ENCODE measurements at regions not wholly inside any gene's neighbourhood (a gene's known extent, or its start where the extent isn't known, plus 50 kb on each side); places are given as distances from the start of the nearest gene placed in this dataset.
"Not testable (repeated sequence)": the region's sequence is repeated elsewhere in the genome, so short reads cannot be mapped to it uniquely, and the experiment has no call there.

- no peaks in the 10 kb centered on the region for H3K36me3 ChIP-seq
- TF ChIP-seq CTCF (IDR thresholded peaks at IDR 0.05) (no peak), POLR2AphosphoS5 (IDR thresholded peaks at IDR 0.05) (no peak), POLR2A (IDR thresholded peaks at IDR 0.05) (no peak)
- no peaks in the 10 kb centered on the region for H3K9me3 ChIP-seq
- H3K27ac ChIP-seq: no peak overlapping the region
- no peak overlapping the region for H3K4me3 ChIP-seq
- no peak for DNase-seq (ENCODE audit: low spot score)
- 90% methylated on average over 5 of the region's 5 CpGs for WGBS
- intact Hi-C loops (cut with DNase I): no loop called here
- H3K4me1 ChIP-seq (replicated peaks): no peaks in the 10 kb centered on the region
- H3K27me3 ChIP-seq (replicated peaks; ENCODE audit: insufficient read depth): no peaks in the 10 kb centered on the region
Observed at GRCh38 chr4:34432706-34433105, 1811.6 kb downstream of the ARAP2 start.

GRCh38 chr4:34434377-34434776 is 1809.9 kb downstream of the ARAP2 start:
- intact Hi-C loops (cut with DNase I); H3K36me3 ChIP-seq; DNase-seq (ENCODE audit: low spot score); H3K27ac ChIP-seq; H3K27me3 ChIP-seq (replicated peaks; ENCODE audit: insufficient read depth); H3K9me3 ChIP-seq; H3K4me3 ChIP-seq; H3K4me1 ChIP-seq (replicated peaks): not testable (repeated sequence)
- 77% methylated on average over 5 of the region's 5 CpGs for WGBS

- no peak for DNase-seq (ENCODE audit: low spot score)
- no peak overlapping the region for H3K27ac ChIP-seq
- no peaks in the 10 kb centered on the region for H3K4me1 ChIP-seq (replicated peaks)
- H3K36me3 ChIP-seq: no peaks in the 10 kb centered on the region
- H3K9me3 ChIP-seq: no peaks in the 10 kb centered on the region
- intact Hi-C loops (cut with DNase I): no loop called here
- WGBS: 85% methylated on average over 2 of the region's 2 CpGs
- H3K4me3 ChIP-seq: no peak overlapping the region
- no peak for TF ChIP-seq POLR2AphosphoS5 (IDR thresholded peaks at IDR 0.05)
- TF ChIP-seq POLR2A (IDR thresholded peaks at IDR 0.05): no peak
- TF ChIP-seq CTCF (IDR thresholded peaks at IDR 0.05): no peak
- no peaks in the 10 kb centered on the region for H3K27me3 ChIP-seq (replicated peaks; ENCODE audit: insufficient read depth)
Observed at GRCh38 chr4:34464196-34464595, 1780.1 kb downstream of the ARAP2 start.

GRCh38 chr4:34466411-34466810 is 1777.9 kb downstream of the ARAP2 start:
- no peaks in the 10 kb centered on the region for H3K36me3 ChIP-seq
- H3K27ac ChIP-seq: no peak overlapping the region
- TF ChIP-seq POLR2A (IDR thresholded peaks at IDR 0.05): no peak
- TF ChIP-seq CTCF (IDR thresholded peaks at IDR 0.05): no peak
- no peak for TF ChIP-seq POLR2AphosphoS5 (IDR thresholded peaks at IDR 0.05)
- DNase-seq (ENCODE audit: low spot score): no peak
- no peaks in the 10 kb centered on the region for H3K4me1 ChIP-seq (replicated peaks)
- no peaks in the 10 kb centered on the region for H3K9me3 ChIP-seq
- intact Hi-C loops (cut with DNase I): no loop called here
- H3K4me3 ChIP-seq: no peak overlapping the region
- H3K27me3 ChIP-seq (replicated peaks; ENCODE audit: insufficient read depth): no peaks in the 10 kb centered on the region
- 38% methylated on average over 1 of the region's 1 CpG for WGBS

- intact Hi-C loops (cut with DNase I): no loop called here
- Histone ChIP-seq H3K4me1 (replicated peaks) (no peaks in the 10 kb centered on the region), H3K27ac (no peak overlapping the region), H3K9me3 (no peaks in the 10 kb centered on the region), H3K36me3 (no peaks in the 10 kb centered on the region), H3K4me3 (no peak overlapping the region), H3K27me3 (replicated peaks; ENCODE audit: insufficient read depth) (no peaks in the 10 kb centered on the region)
- 28% methylated on average over 2 of the region's 2 CpGs for WGBS
- no peak for TF ChIP-seq POLR2A (IDR thresholded peaks at IDR 0.05)
- TF ChIP-seq CTCF (IDR thresholded peaks at IDR 0.05): no peak
- no peak for TF ChIP-seq POLR2AphosphoS5 (IDR thresholded peaks at IDR 0.05)
- no peak for DNase-seq (ENCODE audit: low spot score)
Observed at GRCh38 chr4:34469516-34469915, 1774.8 kb downstream of the ARAP2 start.
